Upper lobe of right lung (tissue), 1 donor: ENCODE measurements at regions not wholly inside any gene's neighbourhood (a gene's known extent, or its start where the extent isn't known, plus 50 kb on each side); places are given as distances from the start of the nearest gene placed in this dataset.

Experiments
- ATAC-seq: fragments of 200-7000 bp; cut with Tn5 transposase; one replicate; pipeline ENCODE4 v1.9.1; 2020; ENCODE audit warnings: mild to moderate bottlenecking, moderate library complexity
- DNase-seq: peaks from one replicate; pipeline ENCODE4 v3.0.0-alpha.2; 2020
- H3K27ac ChIP-seq: fragments of 200-600 bp; one replicate; pipeline ENCODE4 v1.8.0; 2022
- H3K27me3 ChIP-seq: fragments of 200-600 bp; one replicate; pipeline ENCODE4 v1.8.0; 2022; ENCODE audit warnings: mild to moderate bottlenecking
- H3K36me3 ChIP-seq: fragments of 200-600 bp; one replicate; pipeline ENCODE4 v1.8.0; 2022
- H3K4me1 ChIP-seq: fragments of 200-600 bp; one replicate; pipeline ENCODE4 v1.8.0; 2022
- H3K4me3 ChIP-seq: fragments of 200-600 bp; one replicate; pipeline ENCODE4 v1.8.0; 2022; ENCODE audit warnings: mild to moderate bottlenecking
- H3K9me3 ChIP-seq: fragments of 200-600 bp; one replicate; pipeline ENCODE4 v1.8.0; 2022
- CTCF ChIP-seq: fragments of 200-600 bp; IDR thresholded peaks from one replicate; pipeline ENCODE4 v1.8.0; 2022; ENCODE audit warnings: antibody characterized with exemption
- intact Hi-C: fragments of 100-400 bp; cut with DNase I; formaldehyde crosslinking; loops from one replicate; pipeline ENCODE4 v1.11.0; 2022
- donor health status: DM: no; HTN: yes; CAD: no; lungs with severe emphysema.

GRCh38 chr5:12794476-12795332, 890.5 kb upstream of the CTNND2 start:
- Histone ChIP-seq H3K4me3 (no peak overlapping the region), H3K27ac (no peak overlapping the region), H3K27me3 (no peaks in the 10 kb centered on the region), H3K9me3 (no peaks in the 10 kb centered on the region), H3K4me1 (no peaks in the 10 kb centered on the region), H3K36me3 (no peaks in the 10 kb centered on the region)
- no peak for TF ChIP-seq CTCF
- ATAC-seq (peak; percentile 45), DNase-seq (no peak)
- intact Hi-C loops: no loop called here

- DNase-seq (no peak), ATAC-seq (no peak)
- H3K27ac ChIP-seq: no peak overlapping the region
- TF ChIP-seq CTCF: no peak
- no peaks in the 10 kb centered on the region for H3K4me1 ChIP-seq
- intact Hi-C loops: no loop called here
- H3K9me3 ChIP-seq: no peaks in the 10 kb centered on the region
- no peak overlapping the region for H3K4me3 ChIP-seq
- H3K36me3 ChIP-seq: no peaks in the 10 kb centered on the region
- H3K27me3 ChIP-seq: no peaks in the 10 kb centered on the region
Observed at GRCh38 chr5:12793373-12793772, 889.1 kb upstream of the CTNND2 start.

- Histone ChIP-seq H3K27me3 (no peaks in the 10 kb centered on the region), H3K4me3 (no peak overlapping the region), H3K36me3 (no peaks in the 10 kb centered on the region), H3K4me1 (no peaks in the 10 kb centered on the region), H3K27ac (no peak overlapping the region), H3K9me3 (no peaks in the 10 kb centered on the region)
- TF ChIP-seq CTCF: no peak
- DNase-seq: no peak
- no peak for ATAC-seq
- intact Hi-C loops: no loop called here
Observed at GRCh38 chr5:12780536-12780935, 876.3 kb upstream of the CTNND2 start.

GRCh38 chr5:12777342-12777741, 873.1 kb upstream of the CTNND2 start:
- Histone ChIP-seq H3K9me3 (no peaks in the 10 kb centered on the region), H3K4me1 (no peaks in the 10 kb centered on the region), H3K4me3 (no peak overlapping the region), H3K27ac (no peak overlapping the region), H3K27me3 (no peaks in the 10 kb centered on the region), H3K36me3 (no peaks in the 10 kb centered on the region)
- DNase-seq (no peak), ATAC-seq (no peak)
- TF ChIP-seq CTCF: no peak
- intact Hi-C loops: no loop called here

- H3K27ac ChIP-seq: no peak overlapping the region
- H3K4me3 ChIP-seq: no peak overlapping the region
- H3K27me3 ChIP-seq: no peaks in the 10 kb centered on the region
- no peak for TF ChIP-seq CTCF
- H3K36me3 ChIP-seq: no peaks in the 10 kb centered on the region
- no peaks in the 10 kb centered on the region for H3K9me3 ChIP-seq
- H3K4me1 ChIP-seq: no peaks in the 10 kb centered on the region
- no peak for DNase-seq
- no peak for ATAC-seq
- intact Hi-C loops: no loop called here
Observed at GRCh38 chr5:12772276-12772675, 868.0 kb upstream of the CTNND2 start.
